M059J (cell line): ENCODE measurements at regions not wholly inside any gene's neighbourhood (a gene's known extent, or its start where the extent isn't known, plus 50 kb on each side); places are given as distances from the start of the nearest gene placed in this dataset.
"Not testable (repeated sequence)": the region's sequence is repeated elsewhere in the genome, so short reads cannot be mapped to it uniquely, and the experiment has no call there.

Source experiments
- DNase-seq: peaks from one replicate; pipeline ENCODE4 v3.0.0-alpha.2; 2012; ENCODE audit warnings: low read depth

DNA sequence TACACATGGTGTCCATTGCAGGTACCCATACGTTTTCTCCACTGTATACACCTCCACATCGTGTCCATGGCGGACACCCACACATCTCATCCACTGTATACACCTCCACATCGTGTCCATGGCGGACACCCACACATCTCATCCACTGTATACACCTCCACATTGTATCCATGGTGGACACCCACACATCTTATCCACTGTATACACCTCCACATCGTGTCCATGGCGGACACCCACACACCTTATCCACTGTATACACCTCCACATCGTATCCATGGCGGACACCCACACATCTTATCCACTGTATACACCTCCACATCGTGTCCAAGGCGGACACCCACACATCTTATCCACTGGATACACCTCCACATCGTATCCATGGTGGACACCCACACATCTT, 50.4 kb upstream of the TTC34 start:
- DNase-seq, result not testable (repeated sequence)

DNA sequence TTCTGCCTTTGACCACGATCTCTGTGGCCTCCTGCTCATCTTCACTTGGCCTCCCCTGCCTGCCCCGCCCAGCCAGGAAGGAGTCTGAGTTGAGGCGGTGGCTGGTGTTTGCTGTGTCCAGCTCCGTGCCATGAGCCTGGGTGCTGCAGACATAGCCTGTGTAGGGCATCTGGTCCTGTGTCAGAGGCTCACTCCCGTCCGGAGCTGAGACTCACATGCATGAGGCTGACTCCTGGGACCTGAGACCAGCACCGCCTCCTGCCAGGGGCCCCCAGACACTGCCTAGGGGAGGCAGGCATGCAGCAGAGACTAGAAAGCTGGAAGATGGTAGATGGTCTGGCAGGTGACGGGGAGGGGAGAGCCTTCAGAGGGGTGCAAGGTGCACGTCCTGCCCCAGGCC, 52.2 kb upstream of the TTC34 start:
- DNase-seq, result no peak

DNA sequence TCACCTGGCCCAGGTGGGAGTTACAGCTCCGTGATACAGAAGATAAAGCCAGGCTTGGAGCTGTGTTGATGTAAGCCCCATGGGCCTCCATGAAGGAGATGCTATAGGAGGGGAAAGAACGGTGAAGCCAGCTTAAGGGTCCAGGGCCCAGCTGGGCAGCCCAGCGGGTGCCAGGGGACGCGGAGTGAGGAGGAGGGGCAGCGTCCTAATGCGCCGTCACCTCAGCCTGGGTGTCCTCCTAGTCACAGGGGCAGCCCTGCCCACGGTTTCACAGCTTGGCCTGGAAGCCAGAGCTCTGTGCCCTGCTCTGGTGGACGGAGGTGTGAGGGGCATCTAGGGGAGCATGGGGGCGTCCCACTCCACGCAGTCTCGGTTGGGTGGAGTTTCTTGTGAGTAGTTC, 52.7 kb upstream of the TTC34 start:
- no peak for DNase-seq

DNA sequence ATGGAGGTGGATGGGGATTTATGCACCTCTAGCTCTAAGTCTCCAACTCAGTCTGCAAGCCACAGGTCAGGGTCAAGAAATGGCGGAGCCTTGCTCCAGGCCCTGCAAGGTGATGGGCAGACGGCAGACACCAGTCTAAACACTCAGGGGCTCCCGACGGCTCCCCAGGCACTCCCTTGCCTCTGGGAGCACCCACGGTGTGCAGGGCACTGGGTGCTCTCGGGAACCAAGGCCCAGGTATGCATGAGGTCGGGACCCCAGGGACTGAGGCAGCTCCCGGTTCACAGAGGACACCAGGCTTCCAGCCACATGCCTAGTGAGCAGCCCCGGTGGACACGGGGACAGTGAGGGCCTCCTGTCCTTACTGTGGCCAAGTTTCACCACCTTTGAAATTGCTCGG, 53.1 kb upstream of the TTC34 start:
- DNase-seq, result no peak

DNA sequence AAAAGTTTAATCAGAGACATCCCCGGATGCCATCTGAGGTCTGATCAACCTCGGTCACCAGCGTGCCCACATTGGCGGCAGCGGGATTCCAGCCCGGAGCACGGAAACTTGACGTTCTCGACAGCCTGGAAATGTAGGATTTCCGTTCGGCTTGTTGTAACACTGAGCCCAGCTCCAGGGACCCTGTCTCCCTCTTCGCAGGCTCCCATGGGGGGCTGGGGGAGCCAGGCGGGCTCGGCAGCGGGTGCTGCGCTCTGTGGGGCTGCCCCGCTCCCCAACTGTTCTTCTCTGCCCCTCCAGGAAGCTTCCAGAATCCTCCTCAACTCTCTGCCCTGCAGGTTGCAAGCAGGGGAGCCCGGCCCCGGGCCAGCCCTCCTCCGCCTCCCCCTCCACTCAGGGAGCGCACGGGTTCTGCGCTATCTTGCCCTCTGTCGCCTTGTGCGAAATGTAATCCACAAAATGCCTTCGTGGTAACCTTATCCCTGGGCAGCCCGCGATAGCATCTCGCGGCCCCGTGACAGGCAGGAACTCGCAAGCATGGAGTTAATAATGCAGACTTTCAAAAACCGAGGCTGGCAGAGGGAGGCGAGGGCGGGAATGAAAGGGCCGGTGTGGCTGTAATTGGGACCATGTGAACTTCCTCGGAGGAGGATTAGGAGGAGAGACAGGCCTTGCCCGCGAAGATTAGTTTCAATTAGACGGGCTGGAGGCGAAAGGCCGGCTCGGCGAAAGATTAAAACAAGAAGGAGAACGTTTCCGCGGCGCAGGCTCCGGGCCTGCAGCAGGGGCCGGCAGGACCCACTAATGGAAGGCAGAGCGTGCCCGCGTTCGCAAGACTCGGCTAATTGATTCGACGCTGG, 53.9 kb upstream of the TTC34 start:
- no peak for DNase-seq

DNA sequence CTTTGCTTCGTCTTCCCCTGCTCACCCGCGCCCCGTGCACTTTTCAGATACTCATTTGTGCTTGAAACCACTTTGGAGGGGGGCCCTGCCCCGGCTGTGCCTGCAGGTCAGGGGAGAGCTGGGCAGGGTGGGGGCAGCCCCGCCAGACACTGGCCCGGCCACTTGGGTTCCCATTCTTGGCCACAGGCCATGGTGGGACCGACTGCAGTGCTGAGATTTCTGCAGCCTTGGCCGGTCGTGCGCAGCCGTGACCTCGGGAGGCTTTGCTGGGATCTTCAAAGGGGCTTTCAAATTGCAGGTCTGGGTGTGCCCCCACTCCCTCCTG, 54.5 kb upstream of the TTC34 start:
- DNase-seq, result no peak

DNA sequence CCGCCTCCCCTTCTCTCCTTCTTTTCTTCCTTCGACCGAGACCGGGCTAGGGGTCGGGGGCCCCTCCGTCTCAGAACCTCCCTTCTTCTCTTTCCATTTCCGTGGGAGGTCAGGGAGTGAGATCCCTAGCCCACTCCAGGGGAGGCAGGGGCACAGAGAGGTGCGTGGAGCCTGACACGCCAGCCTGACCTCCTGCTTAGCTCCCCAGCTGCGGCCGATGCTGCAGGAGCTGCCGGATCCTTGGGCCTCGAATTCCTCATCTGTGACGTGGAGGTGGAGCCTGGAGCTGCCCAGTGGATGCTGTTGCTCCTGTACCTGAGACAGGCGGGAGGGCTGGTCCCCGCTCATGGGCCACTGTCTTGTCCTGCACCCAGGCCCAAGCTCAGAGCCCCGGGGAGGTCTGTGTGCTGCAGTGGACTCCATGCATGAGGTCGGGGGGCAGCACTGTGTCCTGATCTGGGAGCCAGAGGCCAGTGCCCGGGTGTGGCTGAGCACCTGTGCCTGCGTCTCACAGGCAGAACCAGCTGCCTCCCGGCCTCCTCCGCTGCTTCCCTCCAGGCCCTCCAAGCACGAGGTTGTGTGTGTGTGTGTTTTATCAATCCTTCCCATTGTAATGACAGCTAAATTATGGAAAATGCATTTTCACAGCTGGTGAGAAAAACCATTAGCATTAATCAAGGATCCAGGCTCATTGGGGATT, 55.3 kb upstream of the TTC34 start:
- no peak for DNase-seq

DNA sequence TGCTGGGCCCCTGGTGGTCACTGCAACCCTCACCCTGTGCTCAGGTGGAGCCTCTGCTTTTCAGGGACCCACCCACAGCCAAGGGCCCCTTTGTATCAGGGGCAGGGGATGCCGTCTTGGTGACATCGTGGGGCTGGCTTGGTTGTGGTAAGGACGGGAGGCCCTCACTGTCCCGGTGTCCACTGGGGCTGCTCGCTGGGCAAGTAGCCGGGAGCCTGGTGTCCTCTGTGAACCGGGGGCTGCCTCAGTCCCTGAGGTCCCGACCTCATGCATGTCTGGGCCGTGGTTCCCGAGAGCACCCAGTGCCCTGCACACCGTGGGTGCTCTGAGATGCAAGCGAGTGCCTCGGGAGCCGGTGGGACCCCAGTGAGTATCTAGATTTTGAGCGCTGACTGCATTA, 56.0 kb upstream of the TTC34 start:
- no peak for DNase-seq

DNA sequence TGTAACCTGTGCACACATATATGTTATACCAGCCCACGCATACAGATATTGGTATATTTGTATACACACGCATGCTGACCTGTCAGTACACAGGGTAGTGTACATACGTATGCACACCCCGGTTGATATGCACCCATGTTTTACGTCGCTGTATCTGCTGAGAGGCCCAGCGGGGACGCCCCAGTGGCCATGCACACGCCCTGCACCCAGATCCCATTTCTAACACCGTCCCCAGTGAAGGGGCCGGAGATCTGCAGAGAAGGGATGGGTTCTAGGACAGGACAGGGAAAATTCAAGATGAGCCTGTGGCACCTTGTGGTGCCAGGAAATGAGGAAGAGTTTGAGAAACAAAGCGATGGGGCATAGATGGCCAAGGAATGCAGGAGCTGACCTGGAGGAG, 57.2 kb upstream of the TTC34 start:
- no peak for DNase-seq

DNA sequence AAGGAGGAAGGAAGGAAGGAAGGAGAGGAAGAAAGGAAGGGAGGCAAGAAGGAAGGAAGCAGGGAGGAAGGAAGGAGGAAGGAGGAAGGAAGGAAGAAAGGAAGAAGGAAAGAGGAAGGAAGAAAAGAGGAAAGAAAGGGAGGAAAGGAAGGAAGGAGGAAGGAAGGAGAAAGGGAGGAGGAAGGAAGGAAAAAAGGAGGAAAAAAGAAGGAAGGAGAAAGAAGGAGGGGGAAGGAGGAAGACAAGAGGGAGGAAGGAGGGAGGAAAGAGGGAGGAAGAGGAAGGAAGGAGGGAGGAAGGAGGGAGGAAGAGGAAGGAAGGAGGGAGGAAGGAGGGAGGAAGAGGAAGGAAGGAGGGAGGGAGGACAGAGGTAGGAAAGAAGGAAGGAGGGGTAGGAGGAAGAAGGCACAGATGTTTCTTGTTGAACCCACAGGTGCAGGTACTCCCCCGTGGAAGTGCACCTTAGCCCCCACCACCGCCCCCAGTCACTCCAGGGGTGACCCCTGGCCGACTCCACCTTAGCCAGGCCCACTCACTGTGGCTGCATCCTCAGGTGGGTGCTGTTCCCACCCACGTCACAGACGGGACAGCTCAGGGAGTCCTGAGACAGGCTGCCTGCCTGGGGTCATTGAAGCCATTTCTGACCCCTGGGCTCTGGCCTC, 57.9 kb upstream of the TTC34 start:
- DNase-seq, result no peak

DNA sequence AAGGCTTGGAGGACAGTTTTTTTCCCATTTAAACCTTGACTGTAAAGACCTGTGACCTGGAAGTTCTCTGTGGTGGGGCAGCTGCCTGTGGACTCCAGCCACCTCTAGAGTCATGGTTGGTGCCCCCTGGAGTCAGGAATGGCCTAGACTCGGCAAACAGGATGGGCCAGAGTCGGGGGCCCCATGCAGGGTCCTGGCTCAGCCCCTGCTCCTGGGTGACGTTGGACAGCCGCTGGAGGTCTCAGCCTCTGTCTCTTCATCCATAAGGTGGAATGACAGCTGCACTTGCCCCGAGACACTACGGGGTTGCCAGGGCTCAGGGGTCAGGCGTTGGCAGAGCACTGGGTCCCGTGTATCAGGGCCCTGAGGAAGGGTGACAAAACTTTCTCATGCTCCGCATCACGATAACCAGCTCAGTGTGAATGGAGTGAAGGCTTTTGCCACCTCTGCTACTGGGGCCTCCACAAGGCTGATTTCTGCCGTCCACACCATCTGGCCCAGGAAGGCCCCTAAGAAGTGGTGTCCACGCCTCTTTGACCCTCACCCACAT, 58.5 kb upstream of the TTC34 start:
- no peak for DNase-seq

DNA sequence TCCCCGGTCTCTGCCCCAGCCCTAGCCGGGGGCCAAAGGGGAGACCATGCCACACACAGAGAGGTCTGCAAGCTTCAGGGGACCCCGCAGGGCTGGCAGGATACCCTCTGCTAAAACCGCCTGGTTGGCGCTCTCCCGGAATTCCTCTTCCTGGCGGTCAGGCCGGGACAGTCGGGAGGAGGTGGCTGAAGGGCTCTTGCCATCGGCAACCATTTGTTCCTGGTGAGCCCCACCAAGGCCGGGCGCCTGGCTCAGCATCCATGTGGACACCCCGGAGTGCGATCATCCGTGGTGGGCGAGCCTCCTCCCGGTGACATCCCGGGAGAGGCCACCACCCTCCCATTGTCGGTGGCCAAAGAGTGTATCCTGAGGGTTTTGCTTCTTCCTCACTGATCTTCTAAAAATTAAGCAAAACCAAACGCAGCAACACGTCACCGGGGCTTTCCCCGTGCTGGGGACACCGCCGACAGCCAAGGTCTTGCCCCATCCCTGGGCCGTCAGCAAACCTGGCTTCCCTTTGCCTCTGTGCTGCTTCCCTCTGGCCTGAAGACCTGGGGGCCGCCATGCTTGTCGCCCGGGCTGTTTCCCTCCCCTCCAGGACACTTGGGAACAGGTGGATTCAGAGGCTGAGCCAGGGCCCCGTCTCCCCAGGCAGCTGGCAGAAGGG, 59.1 kb upstream of the TTC34 start:
- no peak for DNase-seq

DNA sequence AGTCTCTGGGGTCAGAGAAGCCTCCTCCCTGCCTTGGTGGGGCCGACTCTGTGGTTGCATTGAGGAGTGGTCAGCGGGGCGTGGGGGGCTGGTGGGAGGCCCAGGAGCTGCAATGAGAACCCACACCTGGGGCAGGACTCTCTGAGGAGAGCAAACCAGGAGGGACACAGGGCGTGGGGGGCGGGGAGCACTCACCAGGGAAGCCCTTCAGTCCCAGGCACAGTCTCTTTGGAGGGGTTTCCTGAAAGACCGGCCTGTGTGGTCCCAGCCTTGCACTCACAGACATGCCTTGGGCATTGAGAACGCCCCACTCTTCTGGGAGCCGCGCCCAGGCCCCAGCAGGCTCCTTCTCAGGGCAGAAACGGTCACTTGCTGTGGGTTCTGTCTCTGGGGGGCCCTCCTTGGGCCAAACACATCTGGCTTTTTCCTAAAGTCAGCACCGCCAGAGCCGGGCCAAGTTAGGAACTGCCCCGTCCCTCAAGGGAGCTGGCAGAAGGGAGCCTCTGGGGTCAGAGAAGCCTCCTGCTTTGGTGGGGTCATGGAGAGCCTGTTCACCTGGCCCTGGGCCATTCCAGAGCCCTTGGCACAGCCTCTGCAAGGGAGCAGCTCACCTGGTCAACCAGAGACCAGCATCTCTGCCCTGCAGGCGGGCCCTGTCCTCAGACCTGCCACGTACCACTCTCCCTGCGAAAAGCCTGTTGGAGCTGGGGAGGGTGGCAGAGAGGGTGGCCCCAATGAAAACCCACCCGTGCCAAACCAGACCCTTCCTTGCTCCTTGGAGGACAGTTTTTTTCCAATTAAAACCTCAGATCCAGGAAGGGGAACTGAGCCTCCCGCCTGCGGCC, 59.9 kb upstream of the TTC34 start:
- no peak for DNase-seq

DNA sequence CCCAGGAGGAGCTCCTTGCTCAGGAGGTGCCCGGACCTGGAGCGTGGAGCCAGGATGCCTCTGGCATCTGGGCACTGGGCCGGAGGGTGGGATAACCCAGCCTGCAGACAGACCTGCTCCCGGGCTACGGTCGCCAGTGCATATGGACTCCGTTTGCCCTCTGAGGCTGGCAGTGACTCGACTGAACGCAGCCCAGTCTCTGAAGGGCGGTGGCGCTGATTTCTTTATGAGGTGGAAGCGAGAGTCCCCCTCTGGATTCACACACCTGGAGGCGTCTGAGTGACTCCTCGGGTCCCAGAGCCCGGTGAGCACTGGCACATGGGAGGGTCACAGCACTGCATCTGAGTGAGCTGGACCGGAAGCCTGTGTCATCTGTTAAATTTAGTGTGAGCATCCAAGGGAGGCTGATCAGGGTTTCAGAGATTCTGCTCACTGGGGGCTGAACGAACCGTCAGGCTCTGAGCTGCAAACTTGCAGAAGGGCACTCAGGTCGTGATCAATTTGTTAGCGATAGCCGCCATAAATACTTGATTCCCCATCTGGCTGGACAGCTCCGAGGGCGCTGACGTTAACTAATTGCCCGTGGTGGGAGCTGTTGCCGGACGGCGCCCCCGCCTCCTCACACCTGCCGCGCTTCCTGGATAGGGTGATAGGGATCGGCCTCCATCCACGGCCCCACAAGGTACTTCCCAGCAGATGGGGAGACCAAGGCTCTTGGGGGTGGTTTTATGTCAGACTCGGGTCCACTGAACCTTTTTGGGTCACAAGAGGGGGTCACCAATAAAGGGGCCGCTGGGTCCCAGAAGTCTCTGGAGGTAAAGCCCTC, 60.7 kb upstream of the TTC34 start:
- DNase-seq, result no peak

DNA sequence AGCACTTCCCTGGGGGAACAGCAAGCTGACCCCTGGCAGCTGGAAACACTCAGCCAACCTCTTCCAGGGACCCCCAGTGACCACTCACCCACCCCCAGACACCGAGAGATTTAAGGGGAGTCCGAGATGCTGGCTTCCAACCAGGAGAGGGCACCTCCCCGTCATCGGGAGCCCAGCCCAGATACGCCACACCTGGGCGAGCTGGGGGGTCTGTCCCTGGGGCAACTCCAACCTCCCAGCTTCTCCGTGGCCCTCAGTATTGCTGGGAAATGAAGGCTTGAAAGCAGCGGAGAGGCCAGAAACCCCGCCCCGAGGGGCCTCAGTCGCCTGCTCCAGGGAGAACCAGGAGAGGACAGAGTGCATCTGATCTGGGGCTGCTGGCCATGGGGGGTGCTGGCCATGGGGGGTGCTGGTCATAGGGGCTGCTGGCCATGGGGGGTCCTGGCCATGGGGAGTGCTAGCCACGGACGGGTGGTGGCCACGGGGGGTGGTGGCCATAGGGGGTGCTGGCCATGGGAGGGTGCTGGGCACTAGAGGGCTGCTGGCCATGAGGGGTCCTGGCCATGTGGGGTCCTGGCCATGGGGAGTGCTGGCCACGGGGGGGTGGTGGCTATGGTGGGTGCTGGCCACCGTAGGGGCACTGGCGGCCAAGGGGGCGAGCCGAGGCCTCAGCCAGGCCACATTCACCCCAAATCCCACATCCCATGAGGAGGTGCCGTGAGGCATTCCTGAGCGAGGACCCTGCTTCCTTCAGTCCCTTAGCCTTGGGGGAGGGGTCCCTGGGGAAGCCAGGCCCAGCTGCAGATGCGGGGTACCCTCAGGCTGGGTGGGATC, 61.5 kb upstream of the TTC34 start:
- DNase-seq, result no peak

DNA sequence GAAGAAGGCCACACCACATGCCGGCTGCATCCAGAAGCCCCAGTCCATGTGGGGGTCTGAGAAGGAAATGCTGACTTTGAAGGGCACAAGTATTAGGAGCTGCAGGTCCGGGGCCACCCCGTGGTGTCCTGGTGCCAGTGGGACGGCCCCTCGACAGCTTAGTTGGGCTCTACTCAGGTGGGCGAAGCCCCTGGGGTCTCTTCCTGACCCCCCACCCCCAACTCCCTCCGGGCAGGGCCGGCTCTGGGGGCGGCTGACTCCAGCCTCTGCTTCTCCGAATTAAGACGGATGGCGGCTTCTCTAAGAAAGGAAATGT, 62.1 kb upstream of the TTC34 start:
- DNase-seq, result no peak

DNA sequence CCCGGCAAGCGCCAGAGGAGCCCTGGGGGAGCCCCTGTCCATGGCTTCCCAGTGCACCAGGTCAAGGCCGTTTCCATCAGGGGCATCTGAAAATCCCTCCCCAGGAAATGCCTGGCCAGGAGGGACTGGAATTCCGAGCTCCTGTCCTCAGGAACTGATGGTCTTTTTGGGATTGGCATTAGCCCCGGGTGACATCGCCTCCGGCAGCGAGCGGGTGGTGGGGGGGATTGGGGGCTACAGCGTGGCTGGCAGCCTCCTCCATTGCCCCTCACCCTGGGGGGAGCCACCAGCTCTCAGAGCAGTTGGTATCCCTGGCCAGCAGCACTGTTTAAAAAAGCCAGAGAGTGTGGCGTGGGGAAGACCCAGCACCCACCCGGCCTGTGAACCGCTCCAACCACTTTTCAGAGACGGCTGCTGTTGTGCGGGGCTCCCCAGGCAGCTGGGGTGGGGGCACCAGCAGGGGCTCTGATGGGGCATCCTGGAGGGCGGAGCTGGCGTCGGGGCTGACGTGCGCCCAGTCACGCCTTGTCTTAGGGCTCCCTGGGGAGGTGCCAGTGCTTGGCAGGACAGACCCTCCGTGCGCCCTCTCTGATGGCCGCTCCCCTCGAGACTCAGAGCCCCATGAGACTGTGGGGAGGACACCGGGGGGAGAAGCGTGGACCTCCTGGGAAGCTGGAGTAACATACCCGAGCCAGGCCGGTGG, 62.9 kb upstream of the TTC34 start:
- no peak for DNase-seq

DNA sequence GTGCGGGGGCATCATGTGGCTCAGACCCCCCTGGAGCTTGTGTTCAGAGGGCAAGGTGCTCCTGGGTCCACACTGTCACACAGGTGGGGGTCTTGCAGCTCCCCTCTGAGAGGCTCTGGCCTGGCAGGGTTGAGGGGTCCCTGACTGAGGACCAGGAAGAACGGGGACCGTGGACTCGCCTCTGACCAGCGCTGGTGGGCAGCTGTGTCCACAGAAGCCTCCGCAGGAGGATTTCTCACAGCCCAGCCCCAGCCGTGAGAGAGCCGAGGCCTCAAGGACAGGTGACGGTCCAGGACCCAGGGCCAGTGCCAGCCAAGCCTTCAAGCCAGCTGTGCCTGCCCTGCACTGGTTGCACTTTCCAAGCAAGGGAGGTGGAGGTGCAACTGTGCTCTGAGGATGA, 63.5 kb upstream of the TTC34 start:
- DNase-seq, result no peak
